ENCODE measurements at regions not wholly inside any gene's neighbourhood (a gene's known extent, or its start where the extent isn't known, plus 50 kb on each side); places are given as distances from the start of the nearest gene placed in this dataset.
"Not testable (repeated sequence)": the region's sequence is repeated elsewhere in the genome, so short reads cannot be mapped to it uniquely, and the experiment has no call there.

DNA sequence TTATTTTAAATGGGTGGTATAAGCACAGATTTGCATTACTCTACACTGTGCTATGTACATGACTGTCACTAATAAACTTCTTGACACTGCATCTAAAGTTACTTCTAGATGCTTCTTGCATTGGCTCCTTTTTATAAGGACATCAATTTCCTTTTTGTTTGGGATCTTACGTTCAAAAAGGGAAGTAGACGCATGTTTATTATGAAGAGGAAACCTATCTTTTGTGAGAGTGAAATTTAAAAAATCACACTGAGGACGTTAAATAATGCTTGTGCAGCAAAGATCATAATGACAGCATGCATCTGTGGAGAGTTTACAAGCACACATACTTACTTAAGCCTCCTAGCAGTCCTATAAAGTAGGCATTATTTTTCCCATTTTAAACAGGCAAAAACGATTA is 479.5 kb downstream of the CD83 start:
- no peak for DNase-seq

- no peak for DNase-seq
Measured at GRCh38 chr6:14598017-14598864, 480.7 kb downstream of the CD83 start.

DNA sequence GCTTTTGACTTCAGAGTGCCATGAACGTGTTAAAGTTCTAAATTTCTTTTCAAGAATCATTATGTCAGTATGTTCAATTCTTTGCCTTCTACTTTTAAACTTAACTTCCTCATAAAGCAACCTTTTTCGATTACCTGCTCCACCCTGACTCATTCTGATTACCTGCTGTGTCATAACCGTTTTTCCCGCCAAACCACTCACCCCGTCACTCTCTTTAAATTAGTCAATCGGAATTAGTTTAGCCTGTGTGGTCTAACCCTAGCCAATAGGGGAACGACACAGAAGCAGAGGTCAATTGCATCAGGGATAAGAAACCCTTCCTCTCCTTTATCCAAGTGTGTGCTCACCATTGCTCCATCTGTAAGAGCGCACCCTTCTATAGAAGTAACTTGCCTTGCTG is 482.7 kb downstream of the CD83 start:
- DNase-seq = not testable (repeated sequence)

GRCh38 chr6:14601490-14601889 is 483.9 kb downstream of the CD83 start:
- no peak for DNase-seq

DNA sequence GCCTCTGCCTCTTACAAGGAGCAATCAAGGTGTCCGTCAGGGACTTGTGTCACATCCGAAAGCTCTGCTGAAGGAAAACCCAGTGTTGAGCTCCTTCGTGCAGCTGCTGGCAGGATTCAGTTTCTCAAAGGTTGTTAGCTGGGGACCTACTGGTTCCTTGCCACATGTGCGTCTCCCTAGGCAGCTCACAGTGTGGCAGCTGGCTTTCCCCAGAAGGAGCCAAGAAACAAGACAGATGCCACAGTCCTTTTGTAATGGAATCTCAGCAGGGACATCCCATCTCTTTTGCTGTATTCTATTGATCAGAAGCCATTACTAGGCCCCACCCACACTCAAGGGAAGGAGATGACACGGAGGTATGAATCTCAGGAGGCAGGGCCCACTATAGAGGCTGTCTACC is 488.8 kb downstream of the CD83 start:
- no peak for DNase-seq

- DNase-seq = no peak
Measured at GRCh38 chr6:14610141-14610540, 492.6 kb downstream of the CD83 start.

- no peak for DNase-seq
Measured at GRCh38 chr6:14612016-14612980, 494.7 kb downstream of the CD83 start.

GRCh38 chr6:14614631-14615030 is 497.1 kb downstream of the CD83 start:
- DNase-seq = no peak

DNA sequence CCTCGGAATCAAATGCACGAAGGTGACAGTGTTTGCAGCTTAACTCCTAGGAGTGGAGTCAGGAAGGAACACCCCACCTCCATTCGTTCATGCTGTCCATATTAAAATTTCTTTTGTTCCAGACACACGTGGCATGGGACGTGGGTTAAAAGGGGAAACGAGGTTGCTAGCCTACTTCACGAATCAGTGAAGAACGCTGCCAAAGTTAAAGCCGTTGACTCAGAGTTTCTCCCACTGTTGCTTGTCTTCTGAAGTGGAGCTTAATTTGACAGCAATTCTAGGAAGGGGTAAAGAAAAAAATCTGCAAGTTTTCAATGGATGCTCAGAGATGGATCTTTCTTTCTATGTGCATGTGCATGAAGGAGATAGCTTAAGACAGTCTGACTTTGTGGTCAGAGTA is 499.1 kb downstream of the CD83 start:
- DNase-seq = no peak

- no peak for DNase-seq
Measured at GRCh38 chr6:14618759-14619418, 501.3 kb downstream of the CD83 start.

- no peak for DNase-seq
Measured at GRCh38 chr6:14619419-14619781, 501.8 kb downstream of the CD83 start.

DNA sequence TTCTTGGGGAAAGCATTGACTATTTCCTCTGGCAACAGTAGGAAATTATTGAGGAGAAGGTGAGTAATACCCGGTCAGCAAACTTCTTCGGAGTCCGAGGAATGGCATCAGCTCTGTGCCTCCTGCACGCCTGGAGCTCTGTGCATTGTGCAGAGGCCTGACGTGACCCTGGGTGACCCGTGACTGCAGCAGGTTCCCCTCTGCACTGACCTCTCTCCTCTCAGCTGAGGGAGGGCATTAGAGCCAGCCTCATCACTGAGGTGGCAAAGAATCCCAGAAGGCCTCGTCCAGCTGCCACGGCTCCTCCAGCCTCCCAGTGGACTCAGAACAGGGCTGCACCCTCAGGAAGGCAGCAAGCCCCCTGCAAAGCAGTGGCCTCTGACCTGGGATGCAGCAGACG is 502.9 kb downstream of the CD83 start:
- DNase-seq = no peak

DNA sequence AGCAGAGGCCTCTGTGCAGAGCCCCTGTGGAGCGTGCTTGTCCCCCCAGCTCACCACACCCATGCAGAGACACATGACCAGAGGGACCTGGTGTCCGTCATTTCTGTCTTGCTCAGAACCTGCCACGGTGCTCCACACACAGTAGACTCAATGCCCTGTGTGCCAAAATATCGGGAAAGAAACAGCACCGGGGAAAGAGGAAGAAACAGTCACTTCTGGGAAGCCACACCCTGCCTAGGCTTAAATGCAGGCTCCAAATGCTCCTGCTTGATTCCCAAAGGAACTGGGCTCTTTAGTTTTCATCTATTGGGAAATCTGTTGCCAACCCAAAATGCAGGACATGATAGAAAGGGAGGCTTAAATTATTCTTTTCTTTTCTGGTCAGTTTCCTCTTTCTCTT is 503.9 kb downstream of the CD83 start:
- DNase-seq = no peak

DNA sequence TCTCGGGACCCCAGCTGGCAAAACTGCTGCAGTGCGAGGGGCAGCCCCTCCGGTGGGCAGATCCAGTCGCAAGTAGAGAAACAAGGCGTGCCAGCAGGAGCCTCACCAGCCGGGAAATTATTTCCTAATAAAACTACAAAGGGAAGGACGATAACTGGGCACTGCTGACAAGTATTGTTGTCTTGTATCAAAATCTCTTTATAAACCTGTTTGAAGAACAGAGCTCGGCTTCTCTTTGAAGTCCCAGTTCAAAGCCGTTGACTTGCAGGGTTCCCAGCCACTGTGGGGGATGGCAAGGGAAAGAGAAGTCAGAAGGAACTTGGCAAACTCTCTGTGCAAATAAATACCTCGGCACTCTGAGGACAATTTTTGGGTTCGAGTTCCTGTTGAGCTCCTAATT is 504.5 kb downstream of the CD83 start:
- DNase-seq = no peak

DNA sequence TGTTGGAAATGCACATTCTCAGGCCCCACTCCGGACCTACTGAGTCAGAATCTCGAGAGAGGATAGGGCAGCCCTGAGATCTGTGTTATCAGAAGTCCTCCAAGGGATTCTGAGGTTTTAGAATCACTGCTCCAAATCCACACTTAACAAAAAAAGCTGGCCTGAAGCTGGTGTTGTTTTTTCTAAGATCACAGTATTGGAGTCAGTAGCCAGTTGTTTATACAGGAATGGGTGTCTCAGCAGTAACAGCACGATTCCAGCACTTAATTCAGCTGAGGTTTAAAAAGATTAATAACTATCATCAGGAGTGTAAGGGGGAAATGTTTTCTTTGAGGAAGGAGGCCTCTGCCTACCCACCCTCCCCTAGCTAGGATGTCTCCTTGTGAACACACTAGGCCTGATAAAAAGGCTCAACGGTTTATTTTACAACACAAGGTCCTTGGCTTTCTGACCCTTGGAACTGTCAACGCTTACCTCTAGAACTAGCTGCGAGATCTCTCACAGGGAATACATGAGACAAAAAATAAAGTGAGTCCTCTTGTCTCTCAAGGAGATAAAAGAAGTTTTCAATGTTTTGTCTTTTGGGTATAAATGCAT is 505.4 kb downstream of the CD83 start:
- DNase-seq = no peak

- DNase-seq = no peak
Measured at GRCh38 chr6:14625173-14625895, 507.8 kb downstream of the CD83 start.

DNA sequence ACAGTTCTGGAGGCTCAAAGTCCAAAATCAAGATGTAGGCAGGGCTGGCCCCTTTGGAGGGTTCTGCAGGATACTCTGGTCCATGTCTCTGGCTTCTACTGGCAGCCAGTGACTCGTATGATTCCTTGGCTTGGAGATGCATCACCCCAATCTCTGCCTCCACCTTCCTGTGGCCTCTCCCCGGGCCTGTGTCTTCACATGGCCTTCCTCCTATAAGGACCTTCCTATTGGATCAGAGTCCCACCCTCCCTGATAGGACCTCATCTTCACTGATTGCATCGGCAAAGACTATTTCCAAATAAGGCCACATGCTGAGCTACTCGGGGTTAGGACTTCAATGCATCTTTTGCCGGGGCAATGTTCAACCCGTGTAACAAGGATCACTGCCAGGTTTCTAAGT is 509.0 kb downstream of the CD83 start:
- no peak for DNase-seq

GRCh38 chr6:14630016-14630415 is 512.4 kb downstream of the CD83 start:
- DNase-seq = no peak

GRCh38 chr6:14633479-14633878 is 515.9 kb downstream of the CD83 start:
- no peak for DNase-seq

- DNase-seq = no peak
Measured at GRCh38 chr6:14634072-14634471, 516.5 kb downstream of the CD83 start.

- no peak for DNase-seq
Measured at GRCh38 chr6:14635195-14635594, 517.6 kb downstream of the CD83 start.
